Right lobe of liver (tissue), 4 donors: ENCODE measurements at regions not wholly inside any gene's neighbourhood (a gene's known extent, or its start where the extent isn't known, plus 50 kb on each side); places are given as distances from the start of the nearest gene placed in this dataset.

Experiments used
- CTCF ChIP-seq, 4 donors: fragments of 200-600 bp in 3 of 4; fragments of 450-650 bp in 1 of 4; IDR thresholded peaks; one replicate each; pipeline versions ENCODE4 v1.5.1 to v1.8.0; 2016 to 2022; ENCODE audit warnings: antibody characterized with exemption in 4 of 4, mild to moderate bottlenecking in 2 of 4
- POLR2A ChIP-seq: fragments of 450-650 bp; IDR thresholded peaks from one replicate; pipeline ENCODE4 v1.6.1; 2017; ENCODE audit warnings: antibody characterized with exemption, mild to moderate bottlenecking
- donor health status: DM: no; HTN: no; CAD: no.
- donor health status: DM: no; HTN: no; CAD: no.
- donor health status: DM: no; HTN: yes; CAD: no.

GRCh38 chr13:34420702-34421346, 521.2 kb upstream of the NBEA start:
- no peak for TF ChIP-seq CTCF (IDR thresholded peaks at IDR 0.05)
- no peak for TF ChIP-seq POLR2A
